GM18909 (cell line): ENCODE measurements at regions not wholly inside any gene's neighbourhood (a gene's known extent, or its start where the extent isn't known, plus 50 kb on each side); places are given as distances from the start of the nearest gene placed in this dataset.
"Not testable (repeated sequence)": the region's sequence is repeated elsewhere in the genome, so short reads cannot be mapped to it uniquely, and the experiment has no call there.

Source experiments
- ATAC-seq: cut with Tn5 transposase; IDR thresholded peaks from one replicate; pipeline ENCODE4 v1.9.1; 2021; ENCODE audit warnings: mild to moderate bottlenecking; ENCODE audit not compliant: unreplicated experiment, poor library complexity

- ATAC-seq: not testable (repeated sequence)
Measured at GRCh38 chr10:3634646-3635045, 150.4 kb downstream of the KLF6 start.

- no peak for ATAC-seq
Measured at GRCh38 chr10:3631701-3632330, 153.2 kb downstream of the KLF6 start.

GRCh38 chr10:3631291-3631690 lies 153.7 kb downstream of the KLF6 start:
- ATAC-seq: no peak

GRCh38 chr10:3625959-3626751 lies 158.9 kb downstream of the KLF6 start:
- ATAC-seq: peak; percentile 67

- ATAC-seq: no peak
Measured at GRCh38 chr10:3624367-3624766, 160.6 kb downstream of the KLF6 start.

- peak; percentile 67 for ATAC-seq
Measured at GRCh38 chr10:3623746-3624145, 161.3 kb downstream of the KLF6 start.

- ATAC-seq: peak; percentile 47
Measured at GRCh38 chr10:3622845-3623621, 162.0 kb downstream of the KLF6 start.

GRCh38 chr10:3622427-3622826 lies 162.6 kb downstream of the KLF6 start:
- no peak for ATAC-seq

GRCh38 chr10:3620818-3621217 lies 164.2 kb downstream of the KLF6 start:
- no peak for ATAC-seq

GRCh38 chr10:3619241-3619640 lies 165.8 kb downstream of the KLF6 start:
- ATAC-seq: no peak

GRCh38 chr10:3616880-3617279 lies 168.1 kb downstream of the KLF6 start:
- ATAC-seq: no peak

GRCh38 chr10:3613318-3613717 lies 171.7 kb downstream of the KLF6 start:
- ATAC-seq: no peak

- ATAC-seq: no peak
Measured at GRCh38 chr10:3612183-3613001, 172.6 kb downstream of the KLF6 start.

- no peak for ATAC-seq
Measured at GRCh38 chr10:3606309-3606708, 178.7 kb downstream of the KLF6 start.

- no peak for ATAC-seq
Measured at GRCh38 chr10:3605882-3606281, 179.1 kb downstream of the KLF6 start.

GRCh38 chr10:3595736-3596135 lies 189.3 kb downstream of the KLF6 start:
- no peak for ATAC-seq

GRCh38 chr10:3593611-3594010 lies 191.4 kb downstream of the KLF6 start:
- no peak for ATAC-seq

- no peak for ATAC-seq
Measured at GRCh38 chr10:3592424-3592823, 192.6 kb downstream of the KLF6 start.

- ATAC-seq: no peak
Measured at GRCh38 chr10:3588816-3589215, 196.2 kb downstream of the KLF6 start.

- ATAC-seq: no peak
Measured at GRCh38 chr10:3588346-3588745, 196.7 kb downstream of the KLF6 start.
